ENCODE measurements at regions not wholly inside any gene's neighbourhood (a gene's known extent, or its start where the extent isn't known, plus 50 kb on each side); places are given as distances from the start of the nearest gene placed in this dataset.

DNA sequence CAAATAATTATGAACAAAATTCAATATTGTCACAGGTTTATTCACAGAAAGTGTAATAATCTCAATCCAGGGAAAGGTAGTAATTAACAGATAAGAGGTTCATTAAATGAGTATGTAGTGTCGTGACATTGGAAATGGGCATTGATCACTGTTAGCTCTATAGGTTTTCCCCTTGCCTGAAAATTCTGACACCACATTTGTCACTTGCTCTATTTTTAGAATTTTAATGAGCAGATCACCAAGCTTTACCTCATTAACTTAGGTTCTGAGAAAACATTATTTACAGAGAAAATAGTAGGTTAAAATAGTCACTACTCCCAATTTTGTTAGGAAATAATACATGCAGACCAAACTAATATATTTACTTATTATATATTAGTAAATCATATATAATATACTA, 344.0 kb downstream of the DSC3 start:
- TF ChIP-seq, protein P1, sequence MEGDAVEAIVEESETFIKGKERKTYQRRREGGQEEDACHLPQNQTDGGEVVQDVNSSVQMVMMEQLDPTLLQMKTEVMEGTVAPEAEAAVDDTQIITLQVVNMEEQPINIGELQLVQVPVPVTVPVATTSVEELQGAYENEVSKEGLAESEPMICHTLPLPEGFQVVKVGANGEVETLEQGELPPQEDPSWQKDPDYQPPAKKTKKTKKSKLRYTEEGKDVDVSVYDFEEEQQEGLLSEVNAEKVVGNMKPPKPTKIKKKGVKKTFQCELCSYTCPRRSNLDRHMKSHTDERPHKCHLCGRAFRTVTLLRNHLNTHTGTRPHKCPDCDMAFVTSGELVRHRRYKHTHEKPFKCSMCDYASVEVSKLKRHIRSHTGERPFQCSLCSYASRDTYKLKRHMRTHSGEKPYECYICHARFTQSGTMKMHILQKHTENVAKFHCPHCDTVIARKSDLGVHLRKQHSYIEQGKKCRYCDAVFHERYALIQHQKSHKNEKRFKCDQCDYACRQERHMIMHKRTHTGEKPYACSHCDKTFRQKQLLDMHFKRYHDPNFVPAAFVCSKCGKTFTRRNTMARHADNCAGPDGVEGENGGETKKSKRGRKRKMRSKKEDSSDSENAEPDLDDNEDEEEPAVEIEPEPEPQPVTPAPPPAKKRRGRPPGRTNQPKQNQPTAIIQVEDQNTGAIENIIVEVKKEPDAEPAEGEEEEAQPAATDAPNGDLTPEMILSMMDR (IDR thresholded peaks at IDR 0.05; ENCODE audit: insufficient read depth, low read depth, low read length, missing control alignments) = no peak
- H3K4me3 ChIP-seq (ENCODE audit: low read length) = no peak overlapping the region
- DNase-seq (ENCODE audit: low read depth) = no peak

DNA sequence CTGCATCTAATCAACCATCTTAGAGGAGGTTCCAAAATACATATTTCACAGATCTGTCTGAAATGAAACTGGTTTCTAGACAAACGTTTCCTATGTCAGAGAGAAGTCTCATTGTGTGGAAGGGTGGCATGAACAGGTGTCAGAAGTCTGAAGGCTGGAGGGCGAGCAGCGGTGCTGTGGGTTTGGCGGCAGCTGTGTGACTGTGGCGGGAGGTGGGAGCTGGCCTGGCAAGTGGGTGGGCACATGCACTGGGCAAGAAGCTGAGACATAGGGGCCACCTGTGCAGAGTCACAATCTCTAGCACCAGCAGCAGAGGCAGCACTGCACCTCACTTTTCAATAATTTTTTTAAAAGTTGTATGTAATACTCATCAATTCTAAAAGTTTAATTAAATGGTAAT, 346.3 kb downstream of the DSC3 start:
- no peak overlapping the region for H3K4me3 ChIP-seq (ENCODE audit: low read length)
- DNase-seq (ENCODE audit: low read depth) = no peak
- TF ChIP-seq, protein P1 (IDR thresholded peaks at IDR 0.05; ENCODE audit: insufficient read depth, low read depth, low read length, missing control alignments) = no peak

DNA sequence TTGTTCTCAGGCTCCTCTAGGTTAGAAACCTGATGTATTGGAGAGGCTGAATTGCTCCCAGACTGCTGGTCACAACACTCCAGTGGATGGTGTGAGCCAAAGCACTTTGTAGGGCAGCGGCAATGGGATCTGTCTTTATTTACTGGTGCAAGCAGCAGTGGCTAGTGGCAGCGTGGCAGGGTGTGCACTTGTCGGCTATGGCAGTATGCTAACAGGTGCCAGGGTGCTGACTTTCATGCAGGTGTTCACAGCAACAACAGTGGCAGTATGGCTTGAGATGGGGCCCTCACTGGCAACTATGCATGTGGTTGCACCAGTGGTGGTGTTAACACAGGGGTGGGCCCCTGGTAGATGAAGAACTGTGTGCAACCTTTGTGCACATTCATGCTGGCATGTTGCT, 347.8 kb downstream of the DSC3 start:
- H3K4me3 ChIP-seq (ENCODE audit: low read length) = no peak overlapping the region

DNA sequence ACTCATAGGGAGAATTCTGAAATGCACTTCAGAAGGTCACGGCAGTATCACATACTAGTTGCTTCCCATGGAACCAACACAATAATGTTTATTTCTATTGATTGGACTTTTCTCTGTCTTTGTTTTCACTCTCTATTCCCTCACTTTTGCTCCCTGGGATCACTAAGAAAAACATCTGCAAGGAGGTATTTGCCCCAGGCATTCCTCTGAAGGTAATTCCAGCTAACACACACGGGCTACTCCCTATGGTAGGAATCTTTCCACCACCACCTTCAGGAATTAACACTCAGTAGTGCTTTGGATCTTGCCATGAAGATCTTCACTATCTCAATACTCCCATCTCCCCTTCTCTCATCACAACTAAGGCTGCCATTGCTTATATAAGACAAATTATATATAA, 353.3 kb downstream of the DSC3 start:
- no peak for DNase-seq (ENCODE audit: low read depth)
- TF ChIP-seq, protein P1 (IDR thresholded peaks at IDR 0.05; ENCODE audit: insufficient read depth, low read depth, low read length, missing control alignments) = no peak
- no peak overlapping the region for H3K4me3 ChIP-seq (ENCODE audit: low read length)

More for the DNA sequence above, 347.8 kb downstream of the DSC3 start:
- no peak for DNase-seq (ENCODE audit: low read depth)
- TF ChIP-seq, protein P1 (IDR thresholded peaks at IDR 0.05; ENCODE audit: insufficient read depth, low read depth, low read length, missing control alignments) = no peak

DNA sequence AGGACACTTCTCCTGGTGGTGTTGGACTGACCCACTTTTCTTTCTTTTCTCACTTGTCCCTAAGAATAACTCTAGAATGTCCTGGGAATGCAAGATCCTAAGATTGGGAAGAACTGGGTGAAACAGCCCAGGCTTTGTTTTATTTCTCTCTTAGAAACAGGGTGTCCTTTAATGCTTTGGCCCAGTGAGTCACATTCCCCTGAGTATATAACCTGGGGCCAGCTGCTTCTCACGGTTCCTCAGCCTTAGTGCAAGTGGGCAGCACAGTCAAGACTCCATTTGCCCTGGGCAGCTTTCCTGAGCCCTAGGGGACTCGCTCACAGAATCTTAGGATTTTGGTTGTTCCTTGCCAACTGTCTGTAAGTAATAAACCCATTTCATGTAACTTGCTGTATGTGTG, 355.0 kb downstream of the DSC3 start:
- TF ChIP-seq, protein P1 (IDR thresholded peaks at IDR 0.05; ENCODE audit: insufficient read depth, low read depth, low read length, missing control alignments) = no peak
- H3K4me3 ChIP-seq (ENCODE audit: low read length) = no peak overlapping the region
- DNase-seq (ENCODE audit: low read depth) = no peak

DNA sequence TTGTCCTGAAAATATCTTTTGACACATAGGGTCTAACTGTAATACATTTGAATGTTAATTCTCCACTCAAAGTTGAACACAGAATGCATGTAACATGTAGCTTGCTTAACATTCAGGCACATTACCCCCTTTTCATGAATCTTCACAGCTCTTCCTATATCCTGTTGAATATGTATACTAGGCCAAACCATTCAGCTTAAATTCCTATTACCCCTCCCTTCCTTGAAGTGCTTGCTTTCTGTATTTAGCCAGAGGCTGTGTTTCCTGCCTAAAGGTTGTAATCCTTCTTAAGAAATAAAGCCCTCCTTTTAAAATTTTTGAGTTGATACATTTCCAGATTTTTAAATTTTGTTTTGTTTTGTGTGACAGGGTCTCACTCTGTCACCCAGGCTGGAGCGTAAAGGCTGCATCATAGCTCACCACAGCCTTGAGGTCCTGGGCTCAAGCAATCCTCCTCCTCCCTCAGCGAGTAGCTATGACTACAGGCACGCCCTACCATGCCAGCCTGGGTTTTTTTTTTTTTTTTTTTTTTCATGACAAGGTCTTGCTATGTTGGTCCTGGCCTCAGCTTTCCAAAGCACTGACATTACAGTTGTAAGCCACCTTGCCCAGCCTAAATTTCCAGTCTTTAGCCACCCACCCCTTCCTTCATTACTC, 357.6 kb downstream of the DSC3 start:
- peak; percentile 7 for DNase-seq (ENCODE audit: low read depth)
- H3K4me3 ChIP-seq (ENCODE audit: low read length) = no peak overlapping the region
- TF ChIP-seq, protein P1 (IDR thresholded peaks at IDR 0.05; ENCODE audit: insufficient read depth, low read depth, low read length, missing control alignments) = no peak

DNA sequence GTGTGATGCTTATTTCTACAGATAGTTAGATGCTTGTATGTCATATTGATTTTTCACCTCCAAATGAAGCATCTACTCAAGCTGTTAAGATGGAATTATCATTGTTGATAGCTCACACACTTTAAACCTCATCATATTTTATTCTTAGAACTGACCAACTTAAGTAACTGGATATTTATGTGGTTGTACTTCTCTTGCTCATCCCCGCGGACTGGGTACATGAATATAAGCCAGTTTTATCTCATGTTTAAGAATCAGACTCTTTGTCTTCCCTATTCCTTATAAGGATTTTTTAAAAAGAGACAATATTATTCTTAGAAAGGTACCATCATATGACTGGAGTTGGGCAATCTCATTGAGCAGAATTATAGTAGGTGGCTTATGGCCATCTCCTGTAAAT, 358.7 kb downstream of the DSC3 start:
- TF ChIP-seq, protein P1 (IDR thresholded peaks at IDR 0.05; ENCODE audit: insufficient read depth, low read depth, low read length, missing control alignments) = no peak
- no peak overlapping the region for H3K4me3 ChIP-seq (ENCODE audit: low read length)
- DNase-seq (ENCODE audit: low read depth) = no peak
